Smooth muscle cell of the brain vasculature (primary cell): ENCODE measurements at regions not wholly inside any gene's neighbourhood (a gene's known extent, or its start where the extent isn't known, plus 50 kb on each side); places are given as distances from the start of the nearest gene placed in this dataset.

Experiments used
- DNase-seq: peaks from one replicate; pipeline ENCODE4 v3.0.0-alpha.2; 2012; ENCODE audit warnings: low read depth, low spot score

- DNase-seq = no peak
Observed at GRCh38 chr6:10305790-10306415, 109.0 kb downstream of the TFAP2A start.

GRCh38 chr6:10303608-10304506 lies 111.0 kb downstream of the TFAP2A start:
- DNase-seq = no peak

- DNase-seq = no peak
Observed at GRCh38 chr6:10302566-10303235, 112.2 kb downstream of the TFAP2A start.

- no peak for DNase-seq
Observed at GRCh38 chr6:10300071-10300470, 114.8 kb downstream of the TFAP2A start.

GRCh38 chr6:10297832-10298231 lies 117.0 kb downstream of the TFAP2A start:
- no peak for DNase-seq

- DNase-seq = no peak
Observed at GRCh38 chr6:10278746-10279145, 136.1 kb downstream of the TFAP2A start.

- DNase-seq = no peak
Observed at GRCh38 chr6:10276660-10277287, 138.1 kb downstream of the TFAP2A start.

GRCh38 chr6:10276106-10276505 lies 138.8 kb downstream of the TFAP2A start:
- no peak for DNase-seq

- DNase-seq = no peak
Observed at GRCh38 chr6:10272591-10272990, 142.3 kb downstream of the TFAP2A start.

GRCh38 chr6:10271982-10272381 lies 142.9 kb downstream of the TFAP2A start:
- no peak for DNase-seq

- DNase-seq = no peak
Observed at GRCh38 chr6:10269814-10270472, 144.9 kb downstream of the TFAP2A start.

- DNase-seq = no peak
Observed at GRCh38 chr6:10268611-10269310, 146.1 kb downstream of the TFAP2A start.

GRCh38 chr6:10268111-10268510 lies 146.8 kb downstream of the TFAP2A start:
- no peak for DNase-seq

GRCh38 chr6:10266462-10266861 lies 148.4 kb downstream of the TFAP2A start:
- no peak for DNase-seq

GRCh38 chr6:10266061-10266460 lies 148.8 kb downstream of the TFAP2A start:
- DNase-seq = no peak

- no peak for DNase-seq
Observed at GRCh38 chr6:10262505-10262904, 152.4 kb downstream of the TFAP2A start.

- no peak for DNase-seq
Observed at GRCh38 chr6:10259671-10260070, 155.2 kb downstream of the TFAP2A start.

- no peak for DNase-seq
Observed at GRCh38 chr6:10258341-10258740, 156.5 kb downstream of the TFAP2A start.

- no peak for DNase-seq
Observed at GRCh38 chr6:10256113-10256690, 158.7 kb downstream of the TFAP2A start.

GRCh38 chr6:10250655-10251220 lies 164.1 kb downstream of the TFAP2A start:
- no peak for DNase-seq
